ENCODE measurements at regions not wholly inside any gene's neighbourhood (a gene's known extent, or its start where the extent isn't known, plus 50 kb on each side); places are given as distances from the start of the nearest gene placed in this dataset.
A peak's percentile ranks its signal among the peaks of the same experiment; 100 is the strongest.

GRCh38 chr2:226680719-226681118 is 118.9 kb downstream of the IRS1 start:
- DNase-seq, result no peak

- DNase-seq, result no peak
Measured at GRCh38 chr2:226679389-226680065, 120.1 kb downstream of the IRS1 start.

GRCh38 chr2:226678422-226678821 is 121.2 kb downstream of the IRS1 start:
- DNase-seq, result no peak

- DNase-seq, result no peak
Measured at GRCh38 chr2:226677080-226677479, 122.5 kb downstream of the IRS1 start.

GRCh38 chr2:226676618-226677017 is 123.0 kb downstream of the IRS1 start:
- DNase-seq, result no peak

- no peak for DNase-seq
Measured at GRCh38 chr2:226674123-226674522, 125.5 kb downstream of the IRS1 start.

- no peak for DNase-seq
Measured at GRCh38 chr2:226673314-226673723, 126.3 kb downstream of the IRS1 start.

GRCh38 chr2:226671141-226671676 is 128.4 kb downstream of the IRS1 start:
- DNase-seq, result no peak

GRCh38 chr2:226669905-226670304 is 129.7 kb downstream of the IRS1 start:
- no peak for DNase-seq

GRCh38 chr2:226669249-226669648 is 130.4 kb downstream of the IRS1 start:
- DNase-seq, result no peak

GRCh38 chr2:226667736-226668135 is 131.9 kb downstream of the IRS1 start:
- DNase-seq, result no peak

GRCh38 chr2:226665306-226665831 is 134.3 kb downstream of the IRS1 start:
- no peak for DNase-seq

- DNase-seq, result no peak
Measured at GRCh38 chr2:226664661-226665060, 135.0 kb downstream of the IRS1 start.

GRCh38 chr2:226664140-226664539 is 135.5 kb downstream of the IRS1 start:
- DNase-seq, result no peak

GRCh38 chr2:226661789-226662545 is 137.7 kb downstream of the IRS1 start:
- no peak for DNase-seq

- DNase-seq, result no peak
Measured at GRCh38 chr2:226660526-226660925, 139.1 kb downstream of the IRS1 start.

- no peak for DNase-seq
Measured at GRCh38 chr2:226660124-226660523, 139.5 kb downstream of the IRS1 start.

- DNase-seq, result no peak
Measured at GRCh38 chr2:226659410-226659809, 140.2 kb downstream of the IRS1 start.

- no peak for DNase-seq
Measured at GRCh38 chr2:226658555-226658954, 141.1 kb downstream of the IRS1 start.

GRCh38 chr2:226657340-226658053 is 142.1 kb downstream of the IRS1 start:
- no peak for DNase-seq

- no peak for DNase-seq
Measured at GRCh38 chr2:226656367-226656766, 143.3 kb downstream of the IRS1 start.

GRCh38 chr2:226655871-226656270 is 143.7 kb downstream of the IRS1 start:
- DNase-seq, result peak; percentile 14 to 28
